Activated CD8-positive, alpha-beta memory T cell treated with anti-CD3 and anti-CD28 coated beads, Interleukin-2, amount 50 U/mL, for 24 hours (primary cell): ENCODE measurements at regions not wholly inside any gene's neighbourhood (a gene's known extent, or its start where the extent isn't known, plus 50 kb on each side); places are given as distances from the start of the nearest gene placed in this dataset.
"Not testable (repeated sequence)": the region's sequence is repeated elsewhere in the genome, so short reads cannot be mapped to it uniquely, and the experiment has no call there.

ENCODE experiments used
- DNase-seq: peaks from one replicate; pipeline ENCODE4 v3.0.0-alpha.2; 2020; ENCODE audit errors: extremely low read depth

GRCh38 chr1:5638582-5638981 lies 353.6 kb downstream of the NPHP4 start:
- no peak for DNase-seq

GRCh38 chr1:5637171-5637570 lies 355.1 kb downstream of the NPHP4 start:
- DNase-seq: no peak

DNA sequence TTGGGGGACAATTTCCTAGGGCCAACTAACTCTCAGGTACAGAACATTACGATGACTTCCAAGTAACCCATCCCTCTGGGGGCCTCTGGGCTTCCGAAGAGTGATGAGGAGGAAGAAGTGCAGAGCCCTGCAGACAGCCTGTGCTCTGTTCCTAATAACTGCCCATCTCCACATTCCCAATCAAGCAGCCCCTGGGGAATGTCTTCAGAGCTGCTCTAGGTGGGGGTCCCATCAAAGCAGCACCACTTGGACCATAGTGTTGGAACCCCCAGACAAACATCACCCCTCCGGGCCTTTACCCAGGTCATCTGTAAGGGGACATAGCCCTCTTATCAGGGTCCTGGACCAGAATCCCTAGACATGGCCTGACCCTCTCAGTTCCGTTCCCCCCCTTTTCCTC lies 357.3 kb downstream of the NPHP4 start:
- no peak for DNase-seq

GRCh38 chr1:5632814-5633213 lies 359.4 kb downstream of the NPHP4 start:
- no peak for DNase-seq

DNA sequence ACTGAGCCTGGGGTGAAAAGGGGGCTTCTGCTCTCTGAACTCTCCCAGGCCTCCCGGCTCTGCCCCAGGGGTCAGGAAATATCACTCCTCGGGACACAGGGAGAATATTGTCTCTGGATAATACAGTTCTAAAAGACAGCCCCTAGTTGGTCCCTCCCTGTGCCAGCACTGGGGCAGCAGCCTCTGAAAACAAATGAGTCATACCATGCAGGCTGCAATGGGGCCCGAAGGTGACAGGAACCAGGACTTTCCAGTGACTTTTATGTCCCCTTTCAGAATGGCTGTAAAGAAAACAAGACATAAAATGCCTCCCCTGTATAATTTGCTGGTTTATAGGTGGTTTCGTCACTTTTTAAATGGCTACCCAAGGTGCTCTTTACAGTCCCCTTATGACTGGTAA lies 360.0 kb downstream of the NPHP4 start:
- no peak for DNase-seq

DNA sequence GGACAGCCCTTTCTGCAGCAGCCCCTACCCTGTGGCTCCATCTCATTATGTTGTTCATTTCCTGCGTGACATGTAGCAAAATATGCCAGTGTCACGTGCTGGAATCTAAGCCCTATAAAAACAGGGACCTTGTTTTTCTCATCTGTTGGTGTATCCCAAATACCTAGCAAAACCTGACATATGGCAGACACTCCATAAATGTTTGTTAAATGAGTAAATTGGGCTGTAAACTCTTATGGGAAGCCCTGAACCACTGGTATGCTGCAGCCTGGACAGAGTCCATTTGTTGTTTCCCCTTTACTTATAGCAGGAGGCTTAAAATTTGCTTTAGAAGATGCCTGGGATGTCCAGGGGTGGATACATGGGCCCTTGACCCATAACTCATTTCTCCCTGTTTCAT lies 363.8 kb downstream of the NPHP4 start:
- no peak for DNase-seq

- no peak for DNase-seq
These were observed 368.8 kb downstream of the NPHP4 start for GRCh38 chr1:5623399-5623798.

GRCh38 chr1:5622412-5622811 lies 369.8 kb downstream of the NPHP4 start:
- no peak for DNase-seq

DNA sequence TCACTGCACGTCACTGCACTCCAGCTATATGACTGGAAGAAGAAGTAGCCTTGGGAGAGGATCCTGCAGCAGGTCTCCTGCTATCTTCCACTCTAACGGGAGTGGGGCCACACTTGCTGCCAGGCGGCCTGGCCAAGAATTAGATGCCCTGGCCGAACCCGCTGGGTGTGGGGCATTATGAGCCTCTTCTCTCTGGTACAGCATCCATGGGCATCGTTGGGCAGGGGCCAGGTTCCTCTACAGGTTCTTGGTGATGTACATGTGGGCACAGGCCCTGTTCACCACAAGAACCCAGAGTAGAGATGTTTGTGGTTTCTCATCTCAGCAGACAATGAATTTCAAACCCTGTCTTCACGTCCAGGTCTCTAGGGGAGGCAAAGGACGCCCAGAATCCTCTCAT lies 370.5 kb downstream of the NPHP4 start:
- DNase-seq: no peak

GRCh38 chr1:5620997-5621396 lies 371.2 kb downstream of the NPHP4 start:
- DNase-seq: no peak

DNA sequence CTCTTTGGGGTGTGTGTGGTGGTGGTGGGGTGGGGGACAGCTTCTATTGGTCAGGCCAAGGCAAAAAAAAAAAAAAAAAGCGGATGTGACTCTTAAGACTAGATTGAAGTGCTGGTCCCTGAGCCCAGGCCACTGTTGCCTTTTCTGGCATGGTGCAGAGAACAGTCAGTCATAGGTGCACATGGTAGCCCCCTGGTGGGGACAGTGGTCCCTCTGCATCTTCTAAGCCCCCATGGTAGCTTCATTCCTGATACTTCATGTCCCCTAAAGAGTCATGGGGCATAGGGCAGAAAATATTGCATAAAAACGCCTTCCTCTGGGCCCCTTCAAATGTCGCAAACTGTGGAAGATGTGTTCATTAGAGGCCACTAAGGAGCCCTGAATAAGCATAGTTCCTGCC lies 371.8 kb downstream of the NPHP4 start:
- DNase-seq: no peak

DNA sequence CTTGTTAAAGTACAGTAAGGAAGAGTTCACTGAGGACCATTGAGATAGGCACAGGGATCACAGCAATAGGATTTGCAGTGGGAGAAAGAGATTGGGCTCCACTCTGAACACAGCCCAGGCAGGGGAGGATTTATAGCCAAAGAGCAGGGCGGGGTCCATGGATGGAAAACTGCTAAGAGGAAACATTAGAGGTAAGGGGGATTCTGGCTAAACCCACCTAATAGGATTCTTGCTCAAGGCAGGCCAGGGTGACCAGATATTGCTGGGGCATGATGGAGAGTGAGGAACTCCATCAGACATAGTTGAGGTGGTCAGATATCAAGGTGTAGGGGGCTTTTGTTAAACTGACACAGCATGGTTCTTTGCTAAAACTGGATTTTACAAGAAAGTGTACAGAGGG lies 372.8 kb downstream of the NPHP4 start:
- DNase-seq: no peak

GRCh38 chr1:5617546-5617945 lies 374.7 kb downstream of the NPHP4 start:
- no peak for DNase-seq

DNA sequence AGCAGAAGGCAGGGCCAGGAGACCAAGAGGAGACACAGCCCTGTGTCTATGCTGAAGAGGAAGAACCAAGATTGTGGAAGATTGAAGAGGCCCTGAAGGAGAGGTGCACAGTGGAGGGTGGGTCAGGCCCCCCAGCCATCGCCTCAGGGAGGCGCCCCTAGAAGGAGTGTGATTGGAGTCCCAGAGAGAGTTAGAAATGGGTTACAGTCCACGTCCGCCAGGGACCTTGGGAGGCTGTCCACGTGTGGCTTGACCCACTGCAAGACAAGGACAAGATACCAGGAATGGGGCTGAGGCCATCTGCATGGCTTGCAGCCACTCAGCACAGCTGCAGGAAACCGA lies 375.1 kb downstream of the NPHP4 start:
- no peak for DNase-seq

GRCh38 chr1:5616366-5617178 lies 375.7 kb downstream of the NPHP4 start:
- DNase-seq: no peak

DNA sequence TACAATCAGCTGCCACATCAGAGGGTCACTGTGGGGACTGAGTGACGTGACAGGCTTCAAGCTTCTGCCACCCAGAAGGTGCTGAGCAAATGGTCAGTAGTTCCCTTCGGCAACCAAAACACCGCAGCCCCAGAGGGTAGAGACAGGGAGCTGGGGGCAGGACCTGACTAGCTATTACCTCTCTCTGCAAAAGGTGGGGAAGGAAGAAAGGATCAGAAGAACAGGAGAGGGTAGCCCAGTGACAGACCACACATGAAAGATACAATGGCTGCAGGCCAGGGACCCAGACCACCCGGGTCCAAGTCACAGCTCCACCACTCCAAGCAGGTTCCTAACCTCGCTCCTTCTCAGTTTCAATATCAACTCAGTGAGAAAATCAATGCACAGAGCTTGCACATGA lies 377.1 kb downstream of the NPHP4 start:
- DNase-seq: no peak

GRCh38 chr1:5613900-5614299 lies 378.3 kb downstream of the NPHP4 start:
- DNase-seq: no peak

DNA sequence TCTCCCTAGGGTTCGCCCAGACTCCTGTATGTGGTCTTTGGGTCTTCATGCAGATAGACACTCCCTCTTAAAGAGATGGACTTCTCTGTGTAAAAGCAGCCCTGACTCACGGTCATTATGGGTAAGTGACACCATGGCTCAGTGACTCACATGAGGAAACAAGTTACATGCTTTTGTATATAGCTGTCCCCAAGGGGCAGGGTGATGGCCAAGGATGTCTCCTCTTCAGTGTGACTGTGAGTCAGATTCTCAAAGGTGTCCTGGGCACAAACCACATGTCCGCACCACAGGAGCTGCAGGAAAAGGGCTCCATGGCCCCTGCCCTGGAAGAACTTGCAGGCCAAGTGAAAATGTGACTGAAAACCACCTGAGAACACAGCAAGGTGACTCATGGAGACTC lies 380.4 kb downstream of the NPHP4 start:
- no peak for DNase-seq

DNA sequence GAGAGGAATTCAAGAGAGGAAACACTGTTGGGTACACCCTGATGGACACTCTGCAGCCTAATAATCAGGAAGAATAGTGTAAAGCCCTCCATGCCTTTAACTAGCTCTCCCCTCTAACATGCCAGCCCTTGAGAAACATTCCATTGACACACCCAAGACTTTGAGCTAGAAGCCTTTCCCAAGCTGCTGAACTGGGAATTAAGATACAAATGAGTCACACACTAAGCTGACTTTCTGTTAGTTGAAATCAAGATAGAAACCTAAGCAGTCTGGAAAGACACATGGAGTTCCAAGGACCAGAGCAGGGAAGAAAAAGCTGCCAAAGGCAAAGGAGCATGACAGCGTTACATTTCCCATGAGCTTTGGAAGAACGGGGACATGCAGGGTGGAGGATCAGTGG lies 380.8 kb downstream of the NPHP4 start:
- DNase-seq: no peak

DNA sequence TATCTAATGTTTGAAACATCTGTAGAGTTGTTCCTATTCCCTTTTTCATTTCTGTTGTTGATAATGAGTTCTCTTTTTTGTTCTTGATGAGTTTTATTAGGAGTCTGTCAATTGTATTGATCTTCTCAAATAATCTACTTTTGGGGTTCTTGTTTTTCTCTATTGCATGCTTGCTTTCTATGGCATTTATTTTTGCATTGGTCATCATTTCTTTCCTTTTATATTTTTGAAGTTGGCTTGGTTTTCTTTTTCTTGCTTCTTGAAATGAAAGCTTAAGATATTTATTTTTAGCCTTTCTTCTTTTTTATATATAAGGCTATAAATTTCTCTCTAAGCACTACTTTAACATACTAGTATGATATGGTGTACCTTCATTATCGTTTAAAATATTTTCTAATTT lies 381.8 kb downstream of the NPHP4 start:
- no peak for DNase-seq

- DNase-seq: no peak
These were observed 388.7 kb downstream of the NPHP4 start for GRCh38 chr1:5603353-5604104.

- DNase-seq: not testable (repeated sequence)
These were observed 389.5 kb downstream of the NPHP4 start for GRCh38 chr1:5602718-5603117.

- no peak for DNase-seq
These were observed 390.7 kb downstream of the NPHP4 start for GRCh38 chr1:5601516-5601915.

- DNase-seq: no peak
These were observed 392.7 kb downstream of the NPHP4 start for GRCh38 chr1:5599541-5599940.
